Astrocyte of the spinal cord (primary cell): ENCODE measurements at regions not wholly inside any gene's neighbourhood (a gene's known extent, or its start where the extent isn't known, plus 50 kb on each side); places are given as distances from the start of the nearest gene placed in this dataset.

Experiments used
- DNase-seq: peaks from one replicate; pipeline ENCODE4 v3.0.0; 2011; ENCODE audit warnings: low read depth, low spot score
- H3K4me3 ChIP-seq: 2 replicates; pipeline ENCODE4 v1.5.1; 2011; ENCODE audit warnings: low read depth, mild to moderate bottlenecking, low read length, moderate library complexity
- in situ Hi-C: cut with HindIII; loops from 2 replicates; pipeline ENCODE4 v1.10.0; 2017; ENCODE audit warnings: low sequenced_read_pairs
- TF ChIP-seq, protein P1 (sequence below): IDR thresholded peaks from 2 replicates; pipeline ENCODE4 v1.5.1; 2012; ENCODE audit warnings: low read depth, mild to moderate bottlenecking, low read length, inconsistent platforms

DNA sequence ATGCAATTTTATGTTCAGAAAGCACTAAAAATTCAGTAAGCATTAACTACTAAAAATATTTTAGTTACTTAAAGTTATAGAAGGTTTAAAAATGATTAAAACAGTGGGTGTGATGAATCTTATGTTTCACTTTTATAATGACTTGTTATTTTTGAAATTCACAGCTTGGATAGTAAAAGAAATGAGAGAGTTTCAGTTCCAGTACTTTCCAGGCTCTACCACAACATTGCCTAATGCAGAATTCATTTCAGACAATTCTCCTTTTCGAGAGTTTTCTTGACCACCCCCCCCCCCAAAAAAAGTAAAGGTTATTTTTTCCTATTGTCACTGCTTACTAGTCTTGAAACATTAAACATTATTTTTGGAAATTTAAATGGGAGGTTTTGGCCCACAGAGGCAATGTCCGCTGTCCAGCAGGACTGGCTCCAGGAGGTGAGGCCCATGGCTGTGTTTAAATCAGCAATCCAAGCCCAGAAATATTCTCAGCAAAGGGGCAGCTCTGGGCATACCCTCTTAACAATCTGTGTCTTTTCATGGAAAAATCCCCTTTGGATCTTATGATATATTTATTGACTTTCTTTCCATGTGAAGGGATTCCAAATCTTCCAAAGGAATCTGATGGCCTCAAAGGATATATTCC lies 519.9 kb downstream of the MAFB start:
- in situ Hi-C loops = no loop called here
- DNase-seq = no peak
- no peak overlapping the region for H3K4me3 ChIP-seq
- TF ChIP-seq, protein P1, sequence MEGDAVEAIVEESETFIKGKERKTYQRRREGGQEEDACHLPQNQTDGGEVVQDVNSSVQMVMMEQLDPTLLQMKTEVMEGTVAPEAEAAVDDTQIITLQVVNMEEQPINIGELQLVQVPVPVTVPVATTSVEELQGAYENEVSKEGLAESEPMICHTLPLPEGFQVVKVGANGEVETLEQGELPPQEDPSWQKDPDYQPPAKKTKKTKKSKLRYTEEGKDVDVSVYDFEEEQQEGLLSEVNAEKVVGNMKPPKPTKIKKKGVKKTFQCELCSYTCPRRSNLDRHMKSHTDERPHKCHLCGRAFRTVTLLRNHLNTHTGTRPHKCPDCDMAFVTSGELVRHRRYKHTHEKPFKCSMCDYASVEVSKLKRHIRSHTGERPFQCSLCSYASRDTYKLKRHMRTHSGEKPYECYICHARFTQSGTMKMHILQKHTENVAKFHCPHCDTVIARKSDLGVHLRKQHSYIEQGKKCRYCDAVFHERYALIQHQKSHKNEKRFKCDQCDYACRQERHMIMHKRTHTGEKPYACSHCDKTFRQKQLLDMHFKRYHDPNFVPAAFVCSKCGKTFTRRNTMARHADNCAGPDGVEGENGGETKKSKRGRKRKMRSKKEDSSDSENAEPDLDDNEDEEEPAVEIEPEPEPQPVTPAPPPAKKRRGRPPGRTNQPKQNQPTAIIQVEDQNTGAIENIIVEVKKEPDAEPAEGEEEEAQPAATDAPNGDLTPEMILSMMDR = no peak

DNA sequence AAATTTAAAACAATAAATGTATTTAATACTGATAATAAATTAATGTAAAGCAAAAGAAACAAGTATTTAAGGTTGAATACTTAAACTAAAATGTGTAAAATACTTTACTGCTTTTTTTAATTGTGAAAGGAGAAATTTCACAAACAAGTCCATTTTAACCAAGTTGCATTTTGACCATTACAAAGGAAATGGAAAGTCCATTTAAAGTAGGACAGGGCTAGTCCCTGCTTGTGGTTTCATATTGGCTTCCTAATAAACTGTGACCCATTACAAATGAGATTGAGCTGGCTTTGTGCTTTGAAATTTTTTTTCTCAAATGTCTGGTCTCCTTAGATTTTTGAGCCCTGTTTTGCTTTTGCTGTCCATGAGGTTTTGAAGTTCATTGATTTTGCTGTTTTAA lies 527.6 kb downstream of the MAFB start:
- no peak overlapping the region for H3K4me3 ChIP-seq
- in situ Hi-C loops = no loop called here
- DNase-seq = no peak
- TF ChIP-seq, protein P1 = no peak

DNA sequence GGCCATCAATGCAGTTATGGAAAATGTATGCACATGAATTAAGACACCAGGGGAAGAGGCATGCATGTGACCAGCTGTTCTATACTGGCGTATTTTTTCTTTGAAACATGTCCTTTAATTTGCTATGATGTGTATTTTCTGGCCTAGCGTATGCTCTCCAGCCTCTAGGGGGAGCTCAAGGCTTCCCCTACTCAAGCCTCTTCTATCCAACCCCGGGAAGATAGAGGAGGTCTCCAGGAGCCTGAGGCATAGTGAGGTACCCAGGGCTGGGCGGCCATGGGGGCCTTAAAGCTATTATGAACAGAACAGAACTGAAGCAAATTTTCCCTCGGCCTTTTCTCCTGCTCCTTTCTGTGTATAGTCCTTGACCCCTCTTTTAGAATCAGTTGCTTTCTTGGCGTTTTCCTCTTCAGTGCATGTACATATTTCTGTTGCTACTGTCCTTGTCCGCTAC lies 528.9 kb downstream of the MAFB start:
- in situ Hi-C loops = no loop called here

DNA sequence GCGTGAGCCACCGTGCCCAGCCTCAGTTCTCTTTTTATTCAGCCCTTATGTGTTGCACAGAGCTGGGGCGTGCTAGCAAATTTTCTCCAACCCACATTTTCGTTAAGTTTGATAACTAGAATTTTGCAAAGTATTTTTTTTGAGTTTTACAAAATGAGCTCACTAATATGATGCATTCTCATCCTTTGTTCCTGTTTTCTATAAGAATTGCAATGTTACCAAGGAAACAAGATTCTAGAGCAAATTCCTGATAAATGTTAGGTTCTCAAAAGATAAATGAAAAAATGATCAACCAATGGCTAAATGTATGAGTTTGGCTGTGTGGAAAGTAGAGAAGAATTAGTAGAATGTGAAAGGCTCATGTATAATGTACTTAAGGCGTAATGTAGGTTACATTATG lies 529.8 kb downstream of the MAFB start:
- H3K4me3 ChIP-seq = no peak overlapping the region
- DNase-seq = no peak
- in situ Hi-C loops = no loop called here
- TF ChIP-seq, protein P1 = no peak

More for the DNA sequence above, 528.9 kb downstream of the MAFB start:
- H3K4me3 ChIP-seq = no peak overlapping the region
- peak; percentile 55 for DNase-seq
- TF ChIP-seq, protein P1 = peak; percentile 82

DNA sequence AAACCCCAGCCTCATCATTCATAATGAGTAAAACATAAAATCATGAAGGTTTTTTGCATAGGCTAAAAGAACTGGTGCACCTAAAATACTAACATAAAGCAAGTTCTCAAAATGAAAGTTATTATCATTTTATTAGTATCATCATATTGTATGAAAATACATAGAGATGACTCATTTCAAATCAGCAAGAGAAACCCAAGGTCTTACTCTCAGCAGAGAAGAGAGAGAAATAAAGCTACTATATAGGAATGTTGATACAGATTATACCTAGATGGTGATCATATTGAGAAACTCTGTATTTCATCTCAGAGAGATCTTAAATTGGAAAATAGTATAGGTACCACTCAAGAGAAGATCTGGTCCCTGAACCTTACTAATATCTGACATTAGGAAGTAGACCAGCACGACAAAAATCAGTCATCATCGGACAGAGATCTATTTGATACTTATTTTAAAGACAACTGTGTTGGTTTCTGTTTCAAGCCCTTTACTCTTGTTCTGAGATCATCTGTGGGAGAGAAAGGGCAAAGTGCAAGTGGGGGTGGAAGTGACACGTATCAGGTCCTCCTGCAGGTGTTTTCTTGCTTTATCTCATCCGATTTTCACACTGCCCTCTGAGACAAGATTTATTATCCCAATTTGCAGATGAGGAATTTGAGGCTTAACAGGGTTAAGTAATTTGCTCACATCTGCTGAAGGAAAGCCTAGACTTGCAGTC lies 532.3 kb downstream of the MAFB start:
- DNase-seq = no peak
- TF ChIP-seq, protein P1 = no peak

DNA sequence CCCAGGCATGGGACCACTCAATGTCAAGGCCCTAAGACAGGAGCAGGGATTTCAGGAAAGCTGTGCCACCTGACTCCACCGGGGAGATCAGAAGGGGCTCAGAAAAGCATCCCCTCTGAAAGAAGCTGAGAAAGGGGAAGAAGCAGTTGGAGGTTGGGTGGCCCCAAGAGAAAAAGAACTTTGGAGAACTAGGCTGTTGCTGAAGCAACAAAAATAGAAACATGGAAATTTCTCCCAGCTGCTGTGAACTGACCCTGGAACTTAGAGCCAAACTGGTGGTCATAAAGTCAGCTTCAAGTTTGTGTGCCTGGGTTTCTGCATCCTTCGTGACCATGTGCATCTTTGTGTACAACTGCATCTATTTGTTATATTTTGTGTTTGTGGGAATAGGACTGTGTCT lies 534.5 kb downstream of the MAFB start:
- H3K4me3 ChIP-seq = no peak overlapping the region
- DNase-seq = no peak
- in situ Hi-C loops = no loop called here
- TF ChIP-seq, protein P1 = no peak

More for the DNA sequence above, 532.3 kb downstream of the MAFB start:
- in situ Hi-C loops = no loop called here
- H3K4me3 ChIP-seq = no peak overlapping the region
